UCSD-AML1 (cell line): ENCODE measurements at regions not wholly inside any gene's neighbourhood (a gene's known extent, or its start where the extent isn't known, plus 50 kb on each side); places are given as distances from the start of the nearest gene placed in this dataset.

ENCODE experiments used
- DNase-seq: peaks from one replicate; lab custom pipeline; 2025; ENCODE audit not compliant: unreplicated experiment; lab: John Stamatoyannopoulos, UW

DNA sequence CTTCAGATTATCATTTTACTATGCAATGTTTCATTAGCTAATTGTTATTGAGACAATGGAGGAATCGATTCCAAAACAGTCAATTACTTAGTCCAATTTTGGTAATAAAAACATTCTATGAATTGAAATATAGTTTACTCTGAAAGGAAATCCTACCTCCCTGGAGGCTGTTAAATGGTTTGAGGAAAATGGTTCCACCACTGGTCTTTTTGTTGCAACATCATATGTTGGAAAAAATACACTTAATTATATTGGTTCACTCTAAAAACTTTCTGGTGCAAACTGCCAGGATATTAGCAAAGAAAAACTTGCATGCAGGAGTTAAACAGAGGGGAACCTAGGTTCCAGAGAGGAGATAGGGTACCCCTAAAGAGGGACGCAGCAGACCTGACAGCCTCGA lies 267.3 kb upstream of the LYZL1 start:
- no peak for DNase-seq

DNA sequence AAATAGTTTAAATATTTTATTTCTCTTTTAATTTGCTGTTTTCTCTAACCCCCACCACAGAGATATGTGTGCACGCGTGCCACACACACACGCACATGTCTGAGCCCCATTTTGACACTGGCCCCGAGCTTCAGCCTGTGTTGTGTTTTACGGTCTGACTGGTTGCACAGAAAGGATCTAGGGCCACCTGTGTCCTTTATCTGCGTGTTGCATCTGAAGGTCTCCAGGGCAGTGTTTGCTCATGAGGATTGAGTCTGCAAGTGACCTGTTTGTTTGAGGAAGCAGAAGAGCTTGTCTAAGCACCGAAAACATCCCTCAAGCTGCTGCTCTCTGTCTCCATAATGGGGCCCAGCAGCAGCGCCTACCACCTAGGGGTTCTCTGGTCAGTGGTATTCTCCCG lies 266.4 kb upstream of the LYZL1 start:
- no peak for DNase-seq

DNA sequence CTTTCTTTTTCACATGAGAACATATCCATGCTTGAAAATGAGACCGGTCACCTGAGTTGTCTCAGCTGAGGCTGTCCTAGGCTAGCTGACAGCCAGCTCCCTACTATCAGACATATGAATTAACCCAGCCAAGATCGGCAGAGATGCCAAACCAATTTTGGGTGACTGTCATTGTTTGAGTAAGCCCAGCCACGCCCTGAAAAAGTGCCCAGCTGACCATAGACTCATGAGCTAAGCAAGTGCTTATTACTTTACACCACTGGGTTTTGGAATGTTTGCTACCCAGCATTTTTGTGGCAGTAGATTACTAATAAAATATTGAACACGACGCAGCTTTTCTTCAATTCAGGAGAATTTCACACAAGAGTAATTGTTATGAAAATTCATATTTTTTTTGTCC lies 265.2 kb upstream of the LYZL1 start:
- DNase-seq, result no peak

GRCh38 chr10:29026065-29026797 lies 262.6 kb upstream of the LYZL1 start:
- no peak for DNase-seq

GRCh38 chr10:29026802-29027580 lies 261.9 kb upstream of the LYZL1 start:
- DNase-seq, result no peak

DNA sequence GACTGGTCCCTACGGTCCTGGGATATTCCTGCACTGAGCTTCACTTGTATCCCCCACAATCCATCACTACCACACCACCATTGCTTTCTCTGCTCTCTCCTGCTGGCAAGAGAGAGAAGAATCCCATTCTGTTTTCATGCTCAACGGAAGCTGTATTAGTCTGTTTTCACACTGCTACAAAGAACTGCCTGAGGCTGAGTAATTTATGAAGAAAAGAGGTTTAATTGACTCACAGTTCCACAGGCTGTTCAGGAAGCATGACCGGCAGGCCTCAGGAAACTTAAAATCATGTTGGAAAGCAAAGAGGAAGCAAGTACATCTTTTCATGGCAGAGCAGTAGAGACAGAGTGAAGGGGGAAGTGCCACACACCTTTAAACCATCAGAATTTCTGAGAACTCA lies 260.4 kb upstream of the LYZL1 start:
- DNase-seq, result no peak

- no peak for DNase-seq
Observed at GRCh38 chr10:29030900-29031299, 258.0 kb upstream of the LYZL1 start.

GRCh38 chr10:29032169-29032568 lies 256.7 kb upstream of the LYZL1 start:
- DNase-seq, result no peak

DNA sequence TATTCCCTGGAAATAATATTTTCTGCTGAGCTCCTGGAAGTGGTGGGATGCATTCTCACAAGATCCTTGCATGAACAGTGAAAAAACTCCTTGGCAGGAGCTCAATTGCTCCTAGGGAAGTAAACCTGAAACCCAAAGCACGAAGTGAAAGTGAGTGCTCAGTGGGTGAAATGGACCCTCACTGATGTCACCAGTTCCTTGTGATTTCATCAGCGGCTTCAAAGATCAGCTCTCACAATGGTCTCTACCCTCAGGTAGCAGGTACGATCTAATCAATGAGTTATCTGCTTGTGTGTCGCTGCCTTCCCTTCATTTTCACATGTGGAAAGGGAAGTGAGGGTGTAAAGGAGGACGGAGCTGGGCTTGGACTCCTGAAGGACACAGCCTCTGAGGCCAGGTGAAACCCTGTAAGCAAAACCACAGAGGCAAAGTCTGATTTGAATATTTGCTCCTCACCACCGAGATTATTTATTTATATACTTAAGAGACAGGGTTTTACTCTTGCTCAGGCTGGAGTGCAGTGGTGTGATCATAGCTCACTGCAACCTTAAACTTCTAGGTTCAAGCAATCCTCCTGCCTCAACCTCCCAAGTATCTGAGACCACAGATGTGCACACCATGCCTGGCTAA lies 255.4 kb upstream of the LYZL1 start:
- no peak for DNase-seq

GRCh38 chr10:29034592-29034991 lies 254.3 kb upstream of the LYZL1 start:
- no peak for DNase-seq

DNA sequence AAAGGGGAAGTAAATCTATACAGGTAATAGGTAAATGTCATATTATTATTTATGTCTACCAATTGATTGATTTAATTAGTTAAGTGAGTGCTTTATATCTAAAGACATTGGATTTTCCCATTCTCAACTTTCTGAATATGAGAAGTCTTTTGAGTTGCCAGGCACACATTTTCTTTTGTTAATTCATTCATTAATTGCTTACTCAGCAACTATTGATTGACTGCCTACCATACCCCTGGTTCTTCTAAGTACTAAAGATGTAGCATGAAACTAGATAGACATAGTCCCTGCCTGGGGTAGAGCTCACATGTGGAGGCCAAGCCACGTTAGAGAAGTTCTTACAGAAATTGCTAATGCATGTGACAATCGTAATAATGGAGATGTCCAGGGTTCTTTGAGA lies 253.1 kb upstream of the LYZL1 start:
- DNase-seq, result no peak

- DNase-seq, result no peak
Observed at GRCh38 chr10:29037348-29038113, 251.3 kb upstream of the LYZL1 start.

DNA sequence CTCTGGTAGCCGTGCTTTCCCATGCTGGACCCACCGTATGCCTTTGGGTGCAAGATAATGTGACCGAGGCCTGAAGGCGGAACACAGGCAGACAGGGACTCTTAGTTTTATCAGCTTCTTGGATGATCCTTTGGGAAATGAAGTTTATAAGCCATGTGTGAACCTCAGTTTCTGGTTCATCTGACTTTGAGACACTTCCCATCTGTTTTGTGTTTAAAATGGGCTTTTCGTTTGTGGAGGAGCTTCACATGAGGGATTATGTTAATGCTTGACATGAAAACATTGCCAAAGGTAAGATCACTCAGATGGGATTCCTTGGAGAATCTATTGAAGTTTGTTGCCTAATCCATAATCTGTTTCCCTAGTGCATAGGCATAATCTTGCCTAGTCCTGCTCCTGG lies 249.8 kb upstream of the LYZL1 start:
- no peak for DNase-seq

DNA sequence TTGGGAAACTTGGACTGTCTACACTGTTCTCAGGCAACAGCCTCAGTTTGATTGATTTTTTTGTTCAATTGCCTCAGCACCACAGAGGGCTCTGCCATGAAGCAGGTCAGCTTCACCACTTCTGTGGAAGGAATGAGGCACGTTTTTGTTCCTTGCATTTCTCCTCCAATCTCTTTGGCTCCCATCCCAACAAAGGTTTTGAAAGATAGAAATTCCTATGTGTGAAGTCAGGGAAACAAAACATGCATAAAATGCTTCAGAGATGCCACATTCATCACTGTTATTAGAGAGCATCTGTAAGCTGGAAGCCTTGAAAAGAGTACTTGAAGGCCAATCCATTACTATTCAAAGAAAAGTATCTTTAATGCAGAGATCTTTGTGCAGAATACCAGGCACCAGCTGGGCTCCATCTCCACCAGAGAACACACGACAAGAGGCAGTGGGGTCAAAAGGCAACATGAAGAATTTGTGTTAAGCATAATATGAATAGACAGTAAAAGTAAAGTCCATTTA lies 249.1 kb upstream of the LYZL1 start:
- DNase-seq, result no peak

DNA sequence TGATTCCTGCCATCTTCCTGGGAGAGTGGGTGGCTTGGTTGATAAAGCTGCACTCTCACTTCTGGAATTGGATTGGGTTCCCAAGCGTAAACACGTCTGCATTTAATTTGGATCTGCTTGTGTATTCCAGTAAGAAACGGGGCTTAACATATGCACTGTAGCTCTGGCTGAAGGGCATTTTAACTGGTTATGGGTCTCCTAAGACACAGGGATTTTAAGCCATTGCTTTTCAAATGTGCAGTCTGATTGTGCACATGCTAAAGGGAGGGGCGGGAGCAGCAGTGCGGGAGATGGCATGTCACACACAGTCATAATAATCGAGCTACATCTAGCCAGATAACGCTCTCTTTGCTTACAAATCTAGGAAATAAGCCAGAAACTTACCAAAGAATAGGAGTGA lies 247.3 kb upstream of the LYZL1 start:
- DNase-seq, result no peak

DNA sequence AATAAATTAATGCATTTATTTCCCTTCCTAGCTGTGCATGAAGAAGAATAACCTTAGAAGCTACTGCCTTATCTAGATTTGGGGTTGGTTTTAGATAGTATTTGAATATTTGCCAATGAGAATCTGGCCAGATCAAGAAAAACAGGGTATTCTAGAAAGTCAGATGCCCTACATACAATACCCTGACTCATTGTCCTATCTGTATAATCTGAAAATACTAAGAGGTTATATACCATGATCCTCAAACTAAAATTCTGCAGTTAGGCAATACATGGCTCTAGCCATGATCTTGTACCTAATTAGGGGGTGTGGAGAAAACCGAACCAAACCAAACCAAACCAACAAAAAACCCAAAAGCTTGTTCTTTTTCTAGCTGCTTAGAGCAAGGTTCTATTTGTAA lies 240.4 kb upstream of the LYZL1 start:
- DNase-seq, result no peak

DNA sequence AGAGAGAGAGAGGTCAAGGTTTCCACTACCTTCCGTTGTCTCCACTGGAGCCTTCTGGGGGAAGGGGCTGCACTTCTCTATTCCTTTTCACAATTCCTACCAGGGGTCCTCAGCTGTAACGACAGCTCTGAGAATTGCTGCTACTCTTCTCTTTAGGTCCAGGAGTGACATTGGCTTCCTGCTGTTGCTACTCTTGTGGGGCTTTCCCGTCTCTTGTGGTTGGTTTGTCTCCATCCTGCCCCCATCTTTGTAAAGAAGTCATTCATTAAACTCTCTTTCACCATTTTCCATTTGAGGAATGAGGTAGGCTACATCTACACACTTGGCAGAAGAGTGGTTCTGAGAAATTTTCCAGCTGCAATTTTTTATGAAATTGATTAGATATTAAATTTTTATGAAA lies 238.8 kb upstream of the LYZL1 start:
- DNase-seq, result no peak

DNA sequence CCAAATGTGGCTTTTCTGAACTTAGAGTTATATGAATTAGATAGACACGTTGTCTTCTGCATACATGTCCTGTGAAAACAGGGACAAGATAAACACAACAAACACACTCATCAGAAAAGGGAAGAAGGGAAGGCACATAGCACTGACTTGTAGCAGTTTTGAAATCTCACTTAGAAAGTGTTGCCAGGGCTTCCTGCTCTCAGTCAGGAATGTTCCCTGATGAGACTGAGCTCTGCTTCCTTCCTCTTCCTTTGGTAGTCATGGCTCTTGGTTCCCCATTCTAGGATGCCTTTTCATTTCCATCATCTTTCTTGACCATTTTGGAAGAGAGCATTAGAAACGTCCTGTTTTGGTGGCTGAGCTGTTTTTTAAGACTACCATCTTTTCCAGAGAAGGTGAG lies 233.8 kb upstream of the LYZL1 start:
- DNase-seq, result no peak

DNA sequence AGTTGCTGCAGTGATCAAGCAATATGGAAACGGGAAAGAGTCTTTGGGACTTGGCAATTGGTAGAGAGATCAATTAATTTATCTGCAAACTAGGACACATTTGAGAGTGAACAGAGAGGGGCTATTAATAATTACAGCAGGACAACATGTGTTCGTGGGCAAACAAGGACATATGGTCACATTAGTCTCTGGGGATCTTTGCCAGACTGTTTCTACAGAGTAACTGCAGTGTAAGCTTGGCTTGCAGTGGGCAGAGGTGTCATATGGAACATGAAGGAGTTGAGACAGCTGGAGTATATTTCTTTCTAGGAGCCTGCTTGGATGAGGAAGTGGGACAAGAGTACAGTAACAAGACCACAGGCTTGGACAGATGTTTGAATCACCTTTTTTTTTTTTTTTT lies 232.1 kb upstream of the LYZL1 start:
- no peak for DNase-seq

DNA sequence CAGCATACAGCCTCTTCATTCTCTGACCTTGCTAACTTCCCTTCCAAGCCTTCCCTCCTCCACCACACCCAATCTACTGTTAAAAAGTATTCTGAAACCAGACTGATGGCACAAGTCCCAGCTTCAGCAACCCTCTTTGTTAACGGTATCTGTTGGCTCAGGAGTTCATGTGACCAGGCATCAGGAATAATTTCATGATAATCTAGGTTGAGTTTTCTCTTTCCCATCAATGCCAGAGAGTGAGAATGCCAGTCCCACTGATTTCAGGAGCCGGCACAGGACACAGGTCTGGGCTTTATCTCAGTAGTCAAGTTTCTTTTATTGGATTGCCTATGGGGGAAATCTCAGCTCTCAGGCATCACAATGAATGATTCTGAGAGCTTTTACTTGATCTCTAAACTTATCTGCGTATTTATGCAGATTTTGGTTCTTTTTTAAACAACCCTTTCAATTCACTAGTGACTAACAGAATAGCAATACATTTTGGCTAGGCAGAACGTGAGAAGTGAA lies 231.0 kb upstream of the LYZL1 start:
- DNase-seq, result no peak
